ENCODE measurements at regions not wholly inside any gene's neighbourhood (a gene's known extent, or its start where the extent isn't known, plus 50 kb on each side); places are given as distances from the start of the nearest gene placed in this dataset.

GRCh38 chr9:119838210-119838609 is 469.0 kb upstream of the BRINP1 start:
- Histone ChIP-seq H3K9me3 (ENCODE audit: control insufficient read depth, insufficient read depth, low read length) (no peaks in the 10 kb centered on the region), H3K27ac (ENCODE audit: low read depth, low read length) (no peak overlapping the region), H3F3A (ENCODE audit: control insufficient read depth, insufficient read depth) (peaks cover 2% of the 10 kb centered on the region; the same call in 1 of the 2 replicates), H3K4me3 (ENCODE audit: low read length) (no peak overlapping the region), H3K9me2 (replicated peaks; ENCODE audit: control insufficient read depth, low read length) (no peaks in the 10 kb centered on the region), H3K27me3 (ENCODE audit: control insufficient read depth, low read length) (no peaks in the 10 kb centered on the region), H3K4me2 (ENCODE audit: low read length) (no peak overlapping the region), H3K36me3 (ENCODE audit: control insufficient read depth, low read length) (no peaks in the 10 kb centered on the region), H4K20me1 (ENCODE audit: control insufficient read depth, insufficient read depth, low read depth, low read length) (no peaks in the 10 kb centered on the region), H3K79me2 (ENCODE audit: control insufficient read depth, low read length) (no peaks in the 10 kb centered on the region), H3K4me1 (ENCODE audit: control insufficient read depth, low read length) (peaks cover 3% of the 10 kb centered on the region; the same call in 1 of the 2 replicates)
- TF ChIP-seq CTCF (IDR thresholded peaks at IDR 0.05; ENCODE audit: low read depth, low read length, poor library complexity, severe bottlenecking) (no peak), EZH2phosphoT487 (IDR thresholded peaks at IDR 0.05; ENCODE audit: borderline replicate concordance, low read length) (no peak)

GRCh38 chr9:119836036-119836435 is 466.8 kb upstream of the BRINP1 start:
- Histone ChIP-seq H3K4me1 (ENCODE audit: control insufficient read depth, low read length) (peaks cover 3% of the 10 kb centered on the region; the same call in 1 of the 2 replicates), H3K4me2 (ENCODE audit: low read length) (no peak overlapping the region), H3F3A (ENCODE audit: control insufficient read depth, insufficient read depth) (peaks cover 2% of the 10 kb centered on the region; the same call in 1 of the 2 replicates), H3K9me2 (replicated peaks; ENCODE audit: control insufficient read depth, low read length) (no peaks in the 10 kb centered on the region), H4K20me1 (ENCODE audit: control insufficient read depth, insufficient read depth, low read depth, low read length) (no peaks in the 10 kb centered on the region), H3K27ac (ENCODE audit: low read depth, low read length) (no peak overlapping the region), H3K79me2 (ENCODE audit: control insufficient read depth, low read length) (no peaks in the 10 kb centered on the region), H3K36me3 (ENCODE audit: control insufficient read depth, low read length) (no peaks in the 10 kb centered on the region), H3K4me3 (ENCODE audit: low read length) (no peak overlapping the region), H3K27me3 (ENCODE audit: control insufficient read depth, low read length) (no peaks in the 10 kb centered on the region), H3K9me3 (ENCODE audit: control insufficient read depth, insufficient read depth, low read length) (no peaks in the 10 kb centered on the region)
- TF ChIP-seq CTCF (IDR thresholded peaks at IDR 0.05; ENCODE audit: low read depth, low read length, poor library complexity, severe bottlenecking) (no peak), EZH2phosphoT487 (IDR thresholded peaks at IDR 0.05; ENCODE audit: borderline replicate concordance, low read length) (no peak)

- Histone ChIP-seq H3K27ac (ENCODE audit: low read depth, low read length) (no peak overlapping the region), H3K36me3 (ENCODE audit: control insufficient read depth, low read length) (no peaks in the 10 kb centered on the region), H3K4me2 (ENCODE audit: low read length) (no peak overlapping the region), H3K79me2 (ENCODE audit: control insufficient read depth, low read length) (no peaks in the 10 kb centered on the region), H3K9me3 (ENCODE audit: control insufficient read depth, insufficient read depth, low read length) (no peaks in the 10 kb centered on the region), H3F3A (ENCODE audit: control insufficient read depth, insufficient read depth) (peaks cover 2% of the 10 kb centered on the region; the same call in 1 of the 2 replicates), H3K9me2 (replicated peaks; ENCODE audit: control insufficient read depth, low read length) (no peaks in the 10 kb centered on the region), H3K4me3 (ENCODE audit: low read length) (no peak overlapping the region), H3K4me1 (ENCODE audit: control insufficient read depth, low read length) (peaks cover 3% of the 10 kb centered on the region; the same call in 1 of the 2 replicates), H4K20me1 (ENCODE audit: control insufficient read depth, insufficient read depth, low read depth, low read length) (no peaks in the 10 kb centered on the region), H3K27me3 (ENCODE audit: control insufficient read depth, low read length) (no peaks in the 10 kb centered on the region)
- TF ChIP-seq EZH2phosphoT487 (IDR thresholded peaks at IDR 0.05; ENCODE audit: borderline replicate concordance, low read length) (no peak), CTCF (IDR thresholded peaks at IDR 0.05; ENCODE audit: low read depth, low read length, poor library complexity, severe bottlenecking) (no peak)
Observed at GRCh38 chr9:119834064-119834620, 464.9 kb upstream of the BRINP1 start.

Data from DOHH2 (cell line).